HepG2 (cell line): ENCODE measurements at regions not wholly inside any gene's neighbourhood (a gene's known extent, or its start where the extent isn't known, plus 50 kb on each side); places are given as distances from the start of the nearest gene placed in this dataset.

Source experiments
- ATF1 ChIP-seq: IDR thresholded peaks from 2 replicates; pipeline ENCODE4 v1.6.1; 2016; ENCODE audit warnings: mild to moderate bottlenecking, control low read depth
- CENPT ChIP-seq: sonication (generic); formaldehyde crosslinking; IDR thresholded peaks from 2 replicates; pipeline ENCODE4 v1.8.0; 2022; ENCODE audit warnings: low read depth, mild to moderate bottlenecking, moderate library complexity, missing genetic modification reagents
- DDIT3 ChIP-seq: sonication (generic); formaldehyde crosslinking; IDR thresholded peaks from 2 replicates; pipeline ENCODE4 v1.4.0; 2020; ENCODE audit warnings: mild to moderate bottlenecking, missing genetic modification reagents
- DZIP1 ChIP-seq: sonication (generic); formaldehyde crosslinking; IDR thresholded peaks from 2 replicates; pipeline ENCODE4 v1.5.0; 2020; ENCODE audit warnings: mild to moderate bottlenecking, missing genetic modification reagents
- FOXP1 ChIP-seq, 2 experiments: fragments of 450-650 bp in 1 of 2; IDR thresholded peaks; 2 replicates each; pipeline ENCODE4 v1.6.1; 2017 to 2018; ENCODE audit warnings: antibody characterized with exemption in 1 of 2
- GPN1 ChIP-seq: sonication (generic); formaldehyde crosslinking; IDR thresholded peaks from 2 replicates; pipeline ENCODE4 v1.5.1; 2020; ENCODE audit warnings: missing genetic modification reagents, borderline replicate concordance
- HNF4G ChIP-seq, 2 experiments: sonication (generic) in 1 of 2; formaldehyde crosslinking in 1 of 2; IDR thresholded peaks; 2 replicates each; pipeline versions ENCODE4 v1.4.0 to v1.6.1; 2011 to 2020; ENCODE audit warnings: borderline replicate concordance in 2 of 2, low read depth in 2 of 2, mild to moderate bottlenecking in 2 of 2, low read length in 1 of 2, missing genetic modification reagents in 1 of 2, moderate library complexity in 1 of 2
- HOXA9 ChIP-seq: sonication (generic); formaldehyde crosslinking; IDR thresholded peaks from 2 replicates; pipeline ENCODE4 v1.8.1; 2022; ENCODE audit warnings: missing genetic modification reagents, mild to moderate bottlenecking, moderate library complexity, borderline replicate concordance
- NFE2 ChIP-seq: sonication (generic); formaldehyde crosslinking; IDR thresholded peaks from 2 replicates; pipeline ENCODE4 v1.4.0; 2020; ENCODE audit warnings: missing genetic modification reagents
- SOX13 ChIP-seq, 3 experiments: fragments of 450-650 bp in 1 of 3; sonication (generic) in 1 of 3; formaldehyde crosslinking in 1 of 3; IDR thresholded peaks in 2 of 3; conservative IDR thresholded peaks in 1 of 3; 2 replicates each; pipeline versions ENCODE4 v1.5.0 to v1.6.1; 2016 to 2020; ENCODE audit warnings: antibody characterized with exemption in 1 of 3, mild to moderate bottlenecking in 1 of 3, missing compliant biosample characterization in 1 of 3, missing genetic modification reagents in 1 of 3, moderate library complexity in 1 of 3
- ZBTB14 ChIP-seq: sonication (generic); formaldehyde crosslinking; IDR thresholded peaks from 2 replicates; pipeline ENCODE4 v1.4.0; 2020; ENCODE audit warnings: missing genetic modification reagents
- ZBTB8A ChIP-seq: sonication (generic); formaldehyde crosslinking; IDR thresholded peaks from 2 replicates; pipeline ENCODE4 v1.4.0; 2020; ENCODE audit warnings: mild to moderate bottlenecking, low read depth, missing genetic modification reagents, borderline replicate concordance
- ZFP91 ChIP-seq: sonication (generic); formaldehyde crosslinking; IDR thresholded peaks from 2 replicates; pipeline ENCODE4 v1.9.0; 2022; ENCODE audit warnings: missing genetic modification reagents, mild to moderate bottlenecking, borderline replicate concordance
- ZNF12 ChIP-seq: sonication (generic); formaldehyde crosslinking; IDR thresholded peaks from 2 replicates; pipeline ENCODE4 v1.5.0; 2020; ENCODE audit warnings: missing genetic modification reagents
- ZNF431 ChIP-seq: sonication (generic); formaldehyde crosslinking; IDR thresholded peaks from 2 replicates; pipeline ENCODE4 v1.9.0; 2022; ENCODE audit warnings: missing genetic modification reagents, low read depth, mild to moderate bottlenecking, borderline replicate concordance
- ZNF484 ChIP-seq: sonication (generic); formaldehyde crosslinking; IDR thresholded peaks from 2 replicates; pipeline ENCODE4 v1.5.1; 2020; ENCODE audit warnings: mild to moderate bottlenecking, low read depth, missing genetic modification reagents, borderline replicate concordance
- ZNF562 ChIP-seq: sonication (generic); formaldehyde crosslinking; IDR thresholded peaks from 2 replicates; pipeline ENCODE4 v1.8.0; 2022; ENCODE audit warnings: missing genetic modification reagents, borderline replicate concordance
- ZNF569 ChIP-seq: sonication (generic); formaldehyde crosslinking; IDR thresholded peaks from 2 replicates; pipeline ENCODE4 v1.5.0; 2020; ENCODE audit warnings: mild to moderate bottlenecking, missing genetic modification reagents, moderate library complexity, borderline replicate concordance
- ZNF598 ChIP-seq: sonication (generic); formaldehyde crosslinking; IDR thresholded peaks from 2 replicates; pipeline ENCODE4 v1.5.1; 2020; ENCODE audit warnings: mild to moderate bottlenecking, missing genetic modification reagents, borderline replicate concordance
- ZNF850 ChIP-seq: sonication (generic); formaldehyde crosslinking; conservative IDR thresholded peaks from 2 replicates; pipeline ENCODE4 v1.9.0; 2021; ENCODE audit warnings: mild to moderate bottlenecking, missing genetic modification reagents

GRCh38 chr14:73785834-73786635 is 65.6 kb upstream of the PTGR2 start (continued):
- TF ChIP-seq HOXA9 (peak; percentile 21; the same call in 1 of the 2 replicates), ZNF569 (CRISPR knock-in tag) (no peak), ZNF598 (CRISPR knock-in tag) (0 out of 2 replicates have a peak, but pooled peaks have one; percentile 28), DDIT3 (CRISPR knock-in tag) (0 out of 2 replicates have a peak, but pooled peaks have one; percentile 66), SOX13 (IDR thresholded peaks at IDR 0.05) (peak; percentile 94), SOX13 (CRISPR knock-in tag; conservative IDR thresholded peaks at IDR 0.05 in 1 of 2, IDR thresholded peaks at IDR 0.05 in 1 of 2) (peak in 1 of 2 experiments; percentile 97; a peak in 2 of 4 replicates), ZNF431 (no peak), DZIP1 (CRISPR knock-in tag) (0 out of 2 replicates have a peak, but pooled peaks have one; percentile 71), ZNF12 (CRISPR knock-in tag) (peak; percentile 85), ZNF562 (CRISPR knock-in tag) (no peak), NFE2 (CRISPR knock-in tag) (no peak), ATF1 (CRISPR knock-in tag) (peak; percentile 55), FOXP1 (IDR thresholded peaks at IDR 0.05) (peak; percentile 64; the same call in 1 of the 2 replicates), FOXP1 (CRISPR knock-in tag; IDR thresholded peaks at IDR 0.05) (peak; percentile 97), HNF4G (IDR thresholded peaks at IDR 0.05; ENCODE audit: borderline replicate concordance, low read depth, low read length) (peak; percentile 31; the same call in 1 of the 2 replicates), HNF4G (CRISPR knock-in tag; IDR thresholded peaks at IDR 0.05; ENCODE audit: borderline replicate concordance, low read depth) (no peak), ZNF484 (no peak), ZBTB8A (CRISPR knock-in tag) (no peak), GPN1 (CRISPR knock-in tag) (no peak), ZNF850 (CRISPR knock-in tag) (no peak), ZFP91 (peak; percentile 74), ZBTB14 (peak; percentile 68), CENPT (no peak)
